ENCODE measurements at regions not wholly inside any gene's neighbourhood (a gene's known extent, or its start where the extent isn't known, plus 50 kb on each side); places are given as distances from the start of the nearest gene placed in this dataset.
"Not testable (repeated sequence)": the region's sequence is repeated elsewhere in the genome, so short reads cannot be mapped to it uniquely, and the experiment has no call there.

- DNase-seq (ENCODE audit: low read depth), result no peak
- TF ChIP-seq, protein P1, sequence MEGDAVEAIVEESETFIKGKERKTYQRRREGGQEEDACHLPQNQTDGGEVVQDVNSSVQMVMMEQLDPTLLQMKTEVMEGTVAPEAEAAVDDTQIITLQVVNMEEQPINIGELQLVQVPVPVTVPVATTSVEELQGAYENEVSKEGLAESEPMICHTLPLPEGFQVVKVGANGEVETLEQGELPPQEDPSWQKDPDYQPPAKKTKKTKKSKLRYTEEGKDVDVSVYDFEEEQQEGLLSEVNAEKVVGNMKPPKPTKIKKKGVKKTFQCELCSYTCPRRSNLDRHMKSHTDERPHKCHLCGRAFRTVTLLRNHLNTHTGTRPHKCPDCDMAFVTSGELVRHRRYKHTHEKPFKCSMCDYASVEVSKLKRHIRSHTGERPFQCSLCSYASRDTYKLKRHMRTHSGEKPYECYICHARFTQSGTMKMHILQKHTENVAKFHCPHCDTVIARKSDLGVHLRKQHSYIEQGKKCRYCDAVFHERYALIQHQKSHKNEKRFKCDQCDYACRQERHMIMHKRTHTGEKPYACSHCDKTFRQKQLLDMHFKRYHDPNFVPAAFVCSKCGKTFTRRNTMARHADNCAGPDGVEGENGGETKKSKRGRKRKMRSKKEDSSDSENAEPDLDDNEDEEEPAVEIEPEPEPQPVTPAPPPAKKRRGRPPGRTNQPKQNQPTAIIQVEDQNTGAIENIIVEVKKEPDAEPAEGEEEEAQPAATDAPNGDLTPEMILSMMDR (IDR thresholded peaks at IDR 0.05; ENCODE audit: control insufficient read depth, extremely low read depth, insufficient read depth), result no peak
- H3K4me3 ChIP-seq (ENCODE audit: low read depth, low read length), result no peak overlapping the region
Measured at GRCh38 chr6:2309122-2309521, 63.7 kb upstream of the GMDS start.

DNA sequence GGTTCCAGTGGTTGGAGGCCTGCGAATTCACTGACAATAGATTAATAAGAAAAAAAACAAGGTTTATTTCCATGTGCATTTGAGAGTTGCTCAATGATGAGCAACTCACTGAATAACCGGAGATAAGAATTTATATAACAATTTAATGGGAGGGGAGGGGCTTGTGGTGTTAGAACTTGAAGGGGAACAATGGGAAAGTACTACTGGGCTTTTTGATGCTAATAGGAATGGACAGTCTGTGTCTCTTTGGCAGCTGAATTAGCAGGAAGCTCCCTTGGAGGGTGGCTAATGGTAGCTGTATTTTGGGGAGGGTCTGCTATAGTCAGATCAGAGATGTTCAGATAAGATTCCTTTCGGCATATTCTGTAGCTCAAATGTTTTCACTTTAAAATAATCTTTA is 62.4 kb upstream of the GMDS start:
- no peak overlapping the region for H3K4me3 ChIP-seq (ENCODE audit: low read depth, low read length)
- peak; percentile 4 for DNase-seq (ENCODE audit: low read depth)
- TF ChIP-seq, protein P1 (IDR thresholded peaks at IDR 0.05; ENCODE audit: control insufficient read depth, extremely low read depth, insufficient read depth), result no peak

DNA sequence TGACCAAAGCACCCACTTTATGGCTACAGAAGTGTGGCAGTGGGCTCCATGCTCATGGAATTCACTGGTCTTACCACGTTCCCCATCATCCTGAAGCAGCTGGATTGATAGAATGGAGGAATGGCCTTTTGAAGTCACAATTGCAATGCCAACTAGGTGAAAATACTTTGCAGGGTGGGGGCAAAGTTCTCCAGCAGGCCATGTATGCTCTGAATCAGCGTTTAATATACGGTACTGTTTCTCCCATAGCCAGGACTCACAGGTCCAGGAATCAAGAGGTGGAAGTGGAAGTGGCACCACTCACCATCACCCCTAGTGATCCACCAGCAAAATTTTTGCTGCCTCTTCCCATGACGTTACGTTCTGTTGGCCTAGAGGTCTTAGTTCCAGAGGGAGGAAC is 60.5 kb upstream of the GMDS start:
- no peak overlapping the region for H3K4me3 ChIP-seq (ENCODE audit: low read depth, low read length)
- TF ChIP-seq, protein P1 (IDR thresholded peaks at IDR 0.05; ENCODE audit: control insufficient read depth, extremely low read depth, insufficient read depth), result no peak
- no peak for DNase-seq (ENCODE audit: low read depth)

DNA sequence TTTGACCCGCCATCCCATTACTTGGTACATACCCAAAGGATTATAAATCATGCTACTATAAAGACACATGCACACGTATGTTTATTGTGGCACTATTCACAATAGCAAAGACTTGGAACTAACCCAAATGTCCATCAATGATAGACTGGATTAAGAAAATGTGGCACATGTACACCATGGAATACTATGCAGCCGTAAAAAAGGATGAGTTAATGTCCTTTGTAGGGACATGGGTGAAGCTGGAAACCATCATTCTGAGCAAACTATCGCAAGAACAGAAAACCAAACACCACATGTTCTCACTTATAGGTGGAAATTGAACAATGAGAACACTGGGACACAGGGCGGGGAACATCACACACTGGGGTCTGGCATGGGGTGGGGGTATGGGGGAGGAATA is 57.1 kb upstream of the GMDS start:
- not testable (repeated sequence) for H3K4me3 ChIP-seq (ENCODE audit: low read depth, low read length); DNase-seq (ENCODE audit: low read depth)

GRCh38 chr6:2296781-2297180 is 51.4 kb upstream of the GMDS start:
- DNase-seq (ENCODE audit: low read depth), result no peak
- TF ChIP-seq, protein P1 (IDR thresholded peaks at IDR 0.05; ENCODE audit: control insufficient read depth, extremely low read depth, insufficient read depth), result no peak
- H3K4me3 ChIP-seq (ENCODE audit: low read depth, low read length), result no peak overlapping the region

Measured in LNCaP clone FGC (cell line).